ENCODE measurements at regions not wholly inside any gene's neighbourhood (a gene's known extent, or its start where the extent isn't known, plus 50 kb on each side); places are given as distances from the start of the nearest gene placed in this dataset.

DNA sequence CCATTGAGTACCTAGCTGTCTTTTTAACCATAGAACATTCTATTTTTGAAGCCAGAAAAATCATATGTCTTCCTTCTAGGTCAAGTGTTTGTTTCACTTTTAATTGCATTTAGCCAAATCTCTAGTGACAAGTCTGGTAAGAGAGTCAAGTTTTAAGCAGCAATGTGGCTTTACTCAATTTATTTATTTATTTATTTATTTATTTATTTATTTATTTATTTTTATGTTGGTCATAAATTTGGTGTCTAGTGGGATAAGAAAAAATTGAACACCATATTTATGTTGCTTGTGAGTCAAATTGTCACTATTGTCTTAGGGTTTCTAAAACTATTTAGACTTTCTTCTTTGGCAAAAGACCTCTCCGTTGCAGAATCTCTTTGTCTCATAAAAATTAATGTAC lies 174.5 kb upstream of the BCHE start:
- DNase-seq (no peak), ATAC-seq (ENCODE audit: low read depth) (no peak)
- Histone ChIP-seq H3K4me2 (ENCODE audit: low read depth, low read length) (no peak overlapping the region), H2BK15ac (ENCODE audit: low read depth, low read length) (no peak overlapping the region), H3K14ac (replicated peaks; ENCODE audit: low read depth, low read length) (no peak overlapping the region), H2BK120ac (ENCODE audit: low read depth, low read length) (no peak overlapping the region), H4K8ac (ENCODE audit: low read depth in 2 of 2, low read length in 2 of 2) (no peak overlapping the region), H4K91ac (ENCODE audit: insufficient read depth, low read depth, low read length) (no peak overlapping the region), H3K27ac (ENCODE audit: insufficient read depth, low read length) (no peak overlapping the region), H2AK9ac (replicated peaks; ENCODE audit: low read depth, low read length, poor library complexity) (no peak overlapping the region), H4K20me1 (ENCODE audit: insufficient read depth, low read length) (no peaks in the 10 kb centered on the region), H3K4ac (ENCODE audit: low read depth, low read length) (no peak overlapping the region), H3K9me3 (ENCODE audit: control insufficient read depth, insufficient read depth, low read length) (0 out of 2 replicates have a peak, but pooled peaks cover 2% of the 10 kb centered on the region), H3K56ac (ENCODE audit: extremely low read depth, insufficient read depth, low read length) (no peak overlapping the region), H3K4me3 (ENCODE audit: insufficient read depth, low read depth, low read length) (no peak overlapping the region), H3K4me1 (ENCODE audit: control insufficient read depth, insufficient read depth, low read length) (no peaks in the 10 kb centered on the region), H4K5ac (ENCODE audit: low read depth, low read length) (no peak overlapping the region), H2BK20ac (ENCODE audit: low read depth, low read length) (no peak overlapping the region), H3K23ac (ENCODE audit: low read depth, low read length) (no peak overlapping the region), H2AK5ac (ENCODE audit: low read depth, low read length) (no peak overlapping the region), H3K27me3 (ENCODE audit: control insufficient read depth, insufficient read depth, low read length) (no peaks in the 10 kb centered on the region), H3K79me1 (ENCODE audit: low read depth in 1 of 2, low read length in 2 of 2) (no peaks in the 10 kb centered on the region), H3K9me1 (ENCODE audit: insufficient read depth, low read length) (no peaks in the 10 kb centered on the region), H3K36me3 (ENCODE audit: control insufficient read depth, insufficient read depth, low read length) (no peaks in the 10 kb centered on the region), H2AFZ (replicated peaks; ENCODE audit: low read length, poor library complexity) (no peak overlapping the region), H3K9ac (ENCODE audit: low read depth, low read length) (no peak overlapping the region), H3K18ac (ENCODE audit: low read depth, low read length) (no peak overlapping the region), H2BK5ac (ENCODE audit: low read depth, low read length, poor library complexity, severe bottlenecking) (no peak overlapping the region)
- dilution Hi-C loops (cut with HindIII; ENCODE audit: low sequenced_read_pairs, unreplicated experiment) = no loop called here
- in situ Hi-C loops (cut with MboI; ENCODE audit: low sequenced_read_pairs) = loop anchor here (25.0 kb wide), 1 partner anchor 1026 kb away; no protein-coding TSS in a partner anchor
- intact Hi-C loops (cut with micrococcal nuclease) = loop anchor here (2.0 to 10.0 kb wide), 6 partner anchors 387 to 1871 kb away; partner anchors contain the start of genes SERPINI1 and ZBBX
- POLR2A ChIA-PET (ENCODE audit: unreplicated experiment) = no interaction called here
- WGBS, 2 experiments (ENCODE audit: extremely low coverage in 2 of 2, insufficient read length in 1 of 2) = no CpG with 5 or more reads among the region's 1 CpG
- no TSS peak for BruUV-seq (replicated peaks)
- CTCF ChIA-PET = no interaction called here
- TF ChIP-seq MAZ (IDR thresholded peaks at IDR 0.05; ENCODE audit: borderline replicate concordance, low read depth, low read length) (no peak), NFE2L2 (IDR thresholded peaks at IDR 0.05; ENCODE audit: low read depth, low read length) (no peak), RCOR1 (IDR thresholded peaks at IDR 0.05; ENCODE audit: insufficient replicate concordance, low read length) (no peak), POLR2A (IDR thresholded peaks at IDR 0.05; ENCODE audit: low read depth, low read length) (no peak)
- TF ChIP-seq, protein P1, sequence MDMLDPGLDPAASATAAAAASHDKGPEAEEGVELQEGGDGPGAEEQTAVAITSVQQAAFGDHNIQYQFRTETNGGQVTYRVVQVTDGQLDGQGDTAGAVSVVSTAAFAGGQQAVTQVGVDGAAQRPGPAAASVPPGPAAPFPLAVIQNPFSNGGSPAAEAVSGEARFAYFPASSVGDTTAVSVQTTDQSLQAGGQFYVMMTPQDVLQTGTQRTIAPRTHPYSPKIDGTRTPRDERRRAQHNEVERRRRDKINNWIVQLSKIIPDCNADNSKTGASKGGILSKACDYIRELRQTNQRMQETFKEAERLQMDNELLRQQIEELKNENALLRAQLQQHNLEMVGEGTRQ (IDR thresholded peaks at IDR 0.05; ENCODE audit: low read depth, low read length) = no peak
- TF ChIP-seq, protein P2, sequence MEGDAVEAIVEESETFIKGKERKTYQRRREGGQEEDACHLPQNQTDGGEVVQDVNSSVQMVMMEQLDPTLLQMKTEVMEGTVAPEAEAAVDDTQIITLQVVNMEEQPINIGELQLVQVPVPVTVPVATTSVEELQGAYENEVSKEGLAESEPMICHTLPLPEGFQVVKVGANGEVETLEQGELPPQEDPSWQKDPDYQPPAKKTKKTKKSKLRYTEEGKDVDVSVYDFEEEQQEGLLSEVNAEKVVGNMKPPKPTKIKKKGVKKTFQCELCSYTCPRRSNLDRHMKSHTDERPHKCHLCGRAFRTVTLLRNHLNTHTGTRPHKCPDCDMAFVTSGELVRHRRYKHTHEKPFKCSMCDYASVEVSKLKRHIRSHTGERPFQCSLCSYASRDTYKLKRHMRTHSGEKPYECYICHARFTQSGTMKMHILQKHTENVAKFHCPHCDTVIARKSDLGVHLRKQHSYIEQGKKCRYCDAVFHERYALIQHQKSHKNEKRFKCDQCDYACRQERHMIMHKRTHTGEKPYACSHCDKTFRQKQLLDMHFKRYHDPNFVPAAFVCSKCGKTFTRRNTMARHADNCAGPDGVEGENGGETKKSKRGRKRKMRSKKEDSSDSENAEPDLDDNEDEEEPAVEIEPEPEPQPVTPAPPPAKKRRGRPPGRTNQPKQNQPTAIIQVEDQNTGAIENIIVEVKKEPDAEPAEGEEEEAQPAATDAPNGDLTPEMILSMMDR (conservative IDR thresholded peaks at IDR 0.05; ENCODE audit: low read depth, low read length) = no peak
- TF ChIP-seq, protein P3, sequence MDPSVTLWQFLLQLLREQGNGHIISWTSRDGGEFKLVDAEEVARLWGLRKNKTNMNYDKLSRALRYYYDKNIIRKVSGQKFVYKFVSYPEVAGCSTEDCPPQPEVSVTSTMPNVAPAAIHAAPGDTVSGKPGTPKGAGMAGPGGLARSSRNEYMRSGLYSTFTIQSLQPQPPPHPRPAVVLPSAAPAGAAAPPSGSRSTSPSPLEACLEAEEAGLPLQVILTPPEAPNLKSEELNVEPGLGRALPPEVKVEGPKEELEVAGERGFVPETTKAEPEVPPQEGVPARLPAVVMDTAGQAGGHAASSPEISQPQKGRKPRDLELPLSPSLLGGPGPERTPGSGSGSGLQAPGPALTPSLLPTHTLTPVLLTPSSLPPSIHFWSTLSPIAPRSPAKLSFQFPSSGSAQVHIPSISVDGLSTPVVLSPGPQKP (IDR thresholded peaks at IDR 0.05; ENCODE audit: borderline replicate concordance, low read depth, low read length) = no peak

Measured in IMR-90 (cell line).